A549 (cell line): ENCODE measurements at regions not wholly inside any gene's neighbourhood (a gene's known extent, or its start where the extent isn't known, plus 50 kb on each side); places are given as distances from the start of the nearest gene placed in this dataset.

Experiments used
- ATAC-seq, 2 experiments: fragments of 200-7000 bp in 1 of 2; fragments of >200 bp in 1 of 2; cut with Nextera tagmentation in 1 of 2; cut with Tn5 transposase in 1 of 2; 3 replicates each; pipeline versions ENCODE4 v1.8.0 to v1.9.1; 2018 to 2020; ENCODE audit warnings: mild to moderate bottlenecking in 1 of 2, moderate library complexity in 1 of 2
- CTCF ChIA-PET: fragments of 300-600 bp; sonication (Branson Sonifier 250); formaldehyde crosslinking; extraction: SDS; loops from one replicate; lab custom pipeline; 2021; ENCODE audit warnings: antibody characterized with exemption, inconsistent platforms; lab: Yijun Ruan, JAX
- POLR2A ChIA-PET: fragments of 350-600 bp; formaldehyde crosslinking; extraction: SDS; loops from one replicate; lab custom pipeline; 2021; ENCODE audit warnings: antibody characterized with exemption, inconsistent platforms; lab: Yijun Ruan, JAX
- DNase-seq, 2 experiments: peaks; one replicate each; pipeline versions ENCODE4 v3.0.0 to v3.0.0-alpha.2; 2011 to 2016; ENCODE audit warnings: low read depth in 1 of 2, low spot score in 1 of 2
- FAIRE-seq: peaks from 2 replicates; lab custom pipeline; 2011; peaks lifted over from hg19 to GRCh38; lab: Jason Lieb, UNC
- H3K27ac ChIP-seq, 2 experiments: fragments of >200 bp; sonication (Bioruptor Twin); formaldehyde crosslinking; 3 replicates each; pipeline ENCODE4 v1.5.1; 2016 to 2017
- H3K4me1 ChIP-seq: fragments of >200 bp; sonication (Bioruptor Twin); formaldehyde crosslinking; 3 replicates; pipeline ENCODE4 v1.6.1; 2016
- H3K4me2 ChIP-seq: fragments of >200 bp; sonication (Bioruptor Twin); formaldehyde crosslinking; 3 replicates; pipeline ENCODE4 v1.6.1; 2016
- H3K4me3 ChIP-seq: fragments of >200 bp; sonication (Bioruptor Twin); formaldehyde crosslinking; 3 replicates; pipeline ENCODE4 v1.5.1; 2016
- H3K9me3 ChIP-seq: fragments of >200 bp; sonication (Bioruptor Twin); formaldehyde crosslinking; 3 replicates; pipeline ENCODE4 v1.6.1; 2016
- BHLHE40 ChIP-seq: IDR thresholded peaks from 2 replicates; pipeline ENCODE4 v1.6.1; 2012; ENCODE audit warnings: low read depth, low read length, inconsistent platforms
- CBX8 ChIP-seq: fragments of 200-600 bp; sonication (generic); IDR thresholded peaks from 2 replicates; pipeline ENCODE4 v1.6.1; 2016
- CEBPB ChIP-seq, 2 experiments: fragments of >200 bp in 1 of 2; sonication (Bioruptor Twin) in 1 of 2; formaldehyde crosslinking in 1 of 2; IDR thresholded peaks; 2 replicates each; pipeline ENCODE4 v1.6.1; 2012 to 2016
- CHD4 ChIP-seq: fragments of 200-600 bp; sonication (generic); IDR thresholded peaks from 2 replicates; pipeline ENCODE4 v1.6.1; 2016; ENCODE audit warnings: antibody characterized with exemption, mild to moderate bottlenecking, borderline replicate concordance
- E2F6 ChIP-seq: IDR thresholded peaks from 2 replicates; pipeline ENCODE4 v1.6.1; 2012; ENCODE audit warnings: low read depth, borderline replicate concordance
- EHMT2 ChIP-seq: fragments of 200-600 bp; sonication (generic); IDR thresholded peaks from 2 replicates; pipeline ENCODE4 v1.6.1; 2016; ENCODE audit warnings: antibody characterized with exemption, low read depth, mild to moderate bottlenecking, moderate library complexity
- EP300 ChIP-seq, 2 experiments: fragments of >200 bp; sonication (Bioruptor Twin); formaldehyde crosslinking; IDR thresholded peaks; 2 replicates in 1 of 2; 3 replicates in 1 of 2; pipeline ENCODE4 v1.6.1; 2016 to 2017
- FOSB ChIP-seq: fragments of 250-450 bp; sonication (Bioruptor Pico); IDR thresholded peaks from 2 replicates; pipeline ENCODE4 v1.5.0; 2020; ENCODE audit warnings: mild to moderate bottlenecking, moderate library complexity
- HES2 ChIP-seq: fragments of >200 bp; sonication (Bioruptor Twin); formaldehyde crosslinking; IDR thresholded peaks from 2 replicates; pipeline ENCODE4 v1.6.1; 2016
- KDM1A ChIP-seq: fragments of 200-600 bp; sonication (generic); IDR thresholded peaks from 2 replicates; pipeline ENCODE4 v1.6.1; 2016; ENCODE audit warnings: low read depth, mild to moderate bottlenecking
- MAX ChIP-seq: IDR thresholded peaks from 2 replicates; pipeline ENCODE4 v1.6.1; 2012
- NFE2L2 ChIP-seq: fragments of 150-350 bp; conservative IDR thresholded peaks from 2 replicates; pipeline ENCODE4 v1.6.1; 2014; ENCODE audit warnings: low read length
- PBX3 ChIP-seq: IDR thresholded peaks from 2 replicates; pipeline ENCODE4 v1.6.1; 2012
- POLR2A ChIP-seq: IDR thresholded peaks from 2 replicates; pipeline ENCODE4 v1.6.1; 2012; ENCODE audit warnings: mild to moderate bottlenecking, low read length
- POLR2AphosphoS2 ChIP-seq: conservative IDR thresholded peaks from 2 replicates; pipeline ENCODE4 v1.6.1; 2012; ENCODE audit warnings: low read length, improper control_type of control experiment, inconsistent platforms
- RAD21 ChIP-seq, 2 experiments: fragments of >200 bp in 1 of 2; sonication (Bioruptor Twin) in 1 of 2; formaldehyde crosslinking in 1 of 2; IDR thresholded peaks in 1 of 2; conservative IDR thresholded peaks in 1 of 2; 2 replicates in 1 of 2; 3 replicates in 1 of 2; pipeline ENCODE4 v1.6.1; 2012 to 2018; ENCODE audit warnings: inconsistent platforms in 1 of 2
- RARB ChIP-seq: fragments of 250-450 bp; sonication (Bioruptor Pico); IDR thresholded peaks from 2 replicates; pipeline ENCODE4 v1.8.0; 2021; ENCODE audit warnings: mild to moderate bottlenecking, moderate library complexity
- REST ChIP-seq: fragments of 200-600 bp; sonication (generic); IDR thresholded peaks from 2 replicates; pipeline ENCODE4 v1.6.1; 2016; ENCODE audit warnings: antibody characterized with exemption, mild to moderate bottlenecking, moderate library complexity
- TFCP2L1 ChIP-seq: fragments of 250-450 bp; sonication (Bioruptor Pico); IDR thresholded peaks from 2 replicates; pipeline ENCODE4 v1.5.0; 2021; ENCODE audit warnings: mild to moderate bottlenecking
- TP53 ChIP-seq: fragments of 250-450 bp; sonication (Bioruptor Pico); IDR thresholded peaks from 2 replicates; pipeline ENCODE4 v1.5.0; 2021; ENCODE audit warnings: mild to moderate bottlenecking, moderate library complexity
- WGBS: methylation state at CpG from one replicate; pipeline ENCODE4 v1.1.6; 2017; ENCODE audit errors: missing lambda C conversion rate; 5-methylcytosine and 5-hydroxymethylcytosine counted together

GRCh38 chr9:106535439-106535838 is 327.5 kb upstream of the ZNF462 start:
- H3K27ac ChIP-seq, result no peak overlapping the region
- 17% methylated on average over 1 of the region's 1 CpG for WGBS
- no peak for TF ChIP-seq CHD4
- TF ChIP-seq BHLHE40, result no peak
- TF ChIP-seq RARB (CRISPR knock-in tag), result no peak
- TF ChIP-seq POLR2A, result no peak
- no peak for TF ChIP-seq MAX
- no peak for TF ChIP-seq NFE2L2
- no peak for TF ChIP-seq CEBPB (IDR thresholded peaks at IDR 0.05)
- no peak for TF ChIP-seq EP300 (IDR thresholded peaks at IDR 0.05)
- TF ChIP-seq POLR2AphosphoS2, result no peak
- TF ChIP-seq HES2, result no peak
- no peak for TF ChIP-seq EHMT2
- no peak for TF ChIP-seq PBX3
- TF ChIP-seq RAD21 (conservative IDR thresholded peaks at IDR 0.05 in 1 of 2, IDR thresholded peaks at IDR 0.05 in 1 of 2), result no peak
- no peak for TF ChIP-seq TFCP2L1 (CRISPR knock-in tag)
- TF ChIP-seq CBX8, result no peak
- no peak for TF ChIP-seq REST
- no peak for TF ChIP-seq FOSB (CRISPR knock-in tag)
- TF ChIP-seq, all 56 proteins: peak for 0
- Histone ChIP-seq H3K4me3 (no peak overlapping the region), H3K9me3 (no peaks in the 10 kb centered on the region), H3K4me2 (no peak overlapping the region), H3K4me1 (no peaks in the 10 kb centered on the region)
- DNase-seq, result no peak
- CTCF ChIA-PET, result no interaction called here
- ATAC-seq, result no peak
- POLR2A ChIA-PET, result no interaction called here
- FAIRE-seq, result no peak

GRCh38 chr9:106557996-106558667 is 304.8 kb upstream of the ZNF462 start:
- WGBS, result 49% methylated on average over 6 of the region's 11 CpGs
- no peaks in the 10 kb centered on the region for H3K4me1 ChIP-seq

More at GRCh38 chr9:106557996-106558667, 304.8 kb upstream of the ZNF462 start:
- H3K4me3 ChIP-seq, result no peak overlapping the region
- FAIRE-seq (no peak), ATAC-seq (no peak), DNase-seq (no peak)
- TF ChIP-seq EP300 (IDR thresholded peaks at IDR 0.05) (no peak), KDM1A (no peak), E2F6 (no peak), TP53 (no peak), POLR2A (no peak), POLR2AphosphoS2 (no peak)
- no peak overlapping the region for H3K4me2 ChIP-seq
- ChIA-PET CTCF (no interaction called here), POLR2A (no interaction called here)
- H3K9me3 ChIP-seq, result no peaks in the 10 kb centered on the region
- H3K27ac ChIP-seq, result no peak overlapping the region
